Lower lobe of right lung (tissue), 2 donors: ENCODE measurements at regions not wholly inside any gene's neighbourhood (a gene's known extent, or its start where the extent isn't known, plus 50 kb on each side); places are given as distances from the start of the nearest gene placed in this dataset.
"Not testable (repeated sequence)": the region's sequence is repeated elsewhere in the genome, so short reads cannot be mapped to it uniquely, and the experiment has no call there.

Source experiments
- ATAC-seq, 2 donors: fragments of 200-7000 bp; cut with Tn5 transposase; one replicate each; pipeline ENCODE4 v1.9.1; 2020 to 2022; ENCODE audit warnings: mild to moderate bottlenecking in 2 of 2, moderate library complexity in 2 of 2
- DNase-seq: peaks from one replicate; pipeline ENCODE4 v3.0.0-alpha.2; 2020
- H3K27ac ChIP-seq: fragments of 200-600 bp; one replicate; pipeline ENCODE4 v1.8.0; 2022
- H3K27me3 ChIP-seq: fragments of 200-600 bp; one replicate; pipeline ENCODE4 v1.8.0; 2022; ENCODE audit warnings: low read depth
- H3K36me3 ChIP-seq: fragments of 200-600 bp; one replicate; pipeline ENCODE4 v1.8.0; 2022; ENCODE audit warnings: mild to moderate bottlenecking
- H3K4me1 ChIP-seq: fragments of 200-600 bp; one replicate; pipeline ENCODE4 v1.8.0; 2022
- H3K4me3 ChIP-seq: fragments of 200-600 bp; one replicate; pipeline ENCODE4 v1.8.0; 2022; ENCODE audit warnings: mild to moderate bottlenecking
- H3K9me3 ChIP-seq: fragments of 200-600 bp; one replicate; pipeline ENCODE4 v1.8.0; 2022
- CTCF ChIP-seq: fragments of 200-600 bp; IDR thresholded peaks from one replicate; pipeline ENCODE4 v1.8.0; 2022; ENCODE audit warnings: antibody characterized with exemption, mild to moderate bottlenecking
- intact Hi-C: fragments of 100-400 bp; cut with DNase I; formaldehyde crosslinking; loops from one replicate; pipeline ENCODE4 v1.11.0; 2022
- donor health status: DM: no; HTN: yes; CAD: no; lungs with severe emphysema.

- ATAC-seq (no peak), DNase-seq (no peak)
- Histone ChIP-seq H3K27me3 (no peaks in the 10 kb centered on the region), H3K9me3 (no peaks in the 10 kb centered on the region), H3K27ac (no peak overlapping the region), H3K4me3 (no peak overlapping the region), H3K36me3 (no peaks in the 10 kb centered on the region), H3K4me1 (no peaks in the 10 kb centered on the region)
- intact Hi-C loops: no loop called here
- TF ChIP-seq CTCF: no peak
These were observed 533.6 kb downstream of the TRAM1L1 start for GRCh38 chr4:116551806-116552205.

- Histone ChIP-seq H3K4me1 (no peaks in the 10 kb centered on the region), H3K4me3 (no peak overlapping the region), H3K27me3 (no peaks in the 10 kb centered on the region), H3K9me3 (no peaks in the 10 kb centered on the region), H3K36me3 (no peaks in the 10 kb centered on the region), H3K27ac (no peak overlapping the region)
- intact Hi-C loops: no loop called here
- no peak for TF ChIP-seq CTCF
- ATAC-seq (no peak), DNase-seq (no peak)
These were observed 537.7 kb downstream of the TRAM1L1 start for GRCh38 chr4:116547632-116548031.

GRCh38 chr4:116546759-116547158 is 538.6 kb downstream of the TRAM1L1 start:
- Histone ChIP-seq H3K4me1 (no peaks in the 10 kb centered on the region), H3K36me3 (no peaks in the 10 kb centered on the region), H3K27me3 (no peaks in the 10 kb centered on the region), H3K4me3 (no peak overlapping the region), H3K9me3 (no peaks in the 10 kb centered on the region), H3K27ac (no peak overlapping the region)
- ATAC-seq (no peak), DNase-seq (no peak)
- intact Hi-C loops: no loop called here
- TF ChIP-seq CTCF: no peak

GRCh38 chr4:116544946-116545345 is 540.4 kb downstream of the TRAM1L1 start:
- H3K4me1 ChIP-seq: no peaks in the 10 kb centered on the region
- intact Hi-C loops: no loop called here
- no peaks in the 10 kb centered on the region for H3K9me3 ChIP-seq
- no peak for ATAC-seq
- TF ChIP-seq CTCF: no peak
- no peak overlapping the region for H3K27ac ChIP-seq
- H3K27me3 ChIP-seq: no peaks in the 10 kb centered on the region
- no peak overlapping the region for H3K4me3 ChIP-seq
- DNase-seq: no peak
- no peaks in the 10 kb centered on the region for H3K36me3 ChIP-seq

- intact Hi-C loops: no loop called here
- DNase-seq (no peak), ATAC-seq (no peak)
- TF ChIP-seq CTCF: no peak
- Histone ChIP-seq H3K4me3 (no peak overlapping the region), H3K4me1 (no peaks in the 10 kb centered on the region), H3K9me3 (no peaks in the 10 kb centered on the region), H3K27me3 (no peaks in the 10 kb centered on the region), H3K36me3 (no peaks in the 10 kb centered on the region), H3K27ac (no peak overlapping the region)
These were observed 545.6 kb downstream of the TRAM1L1 start for GRCh38 chr4:116539744-116540143.

GRCh38 chr4:116537828-116538227 is 547.5 kb downstream of the TRAM1L1 start:
- H3K27ac ChIP-seq: no peak overlapping the region
- no peak for TF ChIP-seq CTCF
- no peaks in the 10 kb centered on the region for H3K27me3 ChIP-seq
- H3K4me1 ChIP-seq: no peaks in the 10 kb centered on the region
- H3K9me3 ChIP-seq: no peaks in the 10 kb centered on the region
- intact Hi-C loops: no loop called here
- no peaks in the 10 kb centered on the region for H3K36me3 ChIP-seq
- DNase-seq: no peak
- ATAC-seq: no peak
- H3K4me3 ChIP-seq: no peak overlapping the region

- H3K27me3 ChIP-seq, intact Hi-C loops, H3K36me3 ChIP-seq, H3K9me3 ChIP-seq, H3K4me1 ChIP-seq, H3K27ac ChIP-seq, ATAC-seq, DNase-seq, H3K4me3 ChIP-seq: not testable (repeated sequence)
These were observed 549.4 kb downstream of the TRAM1L1 start for GRCh38 chr4:116536024-116536423.
